ENCODE measurements at regions not wholly inside any gene's neighbourhood (a gene's known extent, or its start where the extent isn't known, plus 50 kb on each side); places are given as distances from the start of the nearest gene placed in this dataset.
"Not testable (repeated sequence)": the region's sequence is repeated elsewhere in the genome, so short reads cannot be mapped to it uniquely, and the experiment has no call there.

DNA sequence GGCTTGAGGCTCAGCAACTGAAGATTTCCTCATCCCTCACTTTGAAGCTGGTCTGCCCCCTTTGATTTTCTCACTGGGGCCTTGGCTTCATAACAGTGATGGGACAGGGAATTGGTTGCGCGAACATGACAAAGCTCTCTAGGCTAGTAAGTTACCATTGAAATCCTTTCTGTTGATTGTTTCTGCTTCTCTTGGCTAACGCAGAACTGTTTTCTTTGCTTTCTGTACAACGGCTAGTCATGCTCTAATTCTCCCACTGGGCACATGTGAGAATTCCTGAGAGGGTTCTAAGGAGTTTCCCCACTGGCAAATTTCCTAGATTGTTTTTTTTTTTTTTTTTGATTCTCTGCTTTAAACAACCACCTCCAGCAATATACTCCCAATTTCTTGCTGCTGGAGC lies 738.6 kb downstream of the PCDH7 start:
- H3K4me1 Mint-ChIP-seq (ENCODE audit: low read depth): no peaks in the 10 kb centered on the region

DNA sequence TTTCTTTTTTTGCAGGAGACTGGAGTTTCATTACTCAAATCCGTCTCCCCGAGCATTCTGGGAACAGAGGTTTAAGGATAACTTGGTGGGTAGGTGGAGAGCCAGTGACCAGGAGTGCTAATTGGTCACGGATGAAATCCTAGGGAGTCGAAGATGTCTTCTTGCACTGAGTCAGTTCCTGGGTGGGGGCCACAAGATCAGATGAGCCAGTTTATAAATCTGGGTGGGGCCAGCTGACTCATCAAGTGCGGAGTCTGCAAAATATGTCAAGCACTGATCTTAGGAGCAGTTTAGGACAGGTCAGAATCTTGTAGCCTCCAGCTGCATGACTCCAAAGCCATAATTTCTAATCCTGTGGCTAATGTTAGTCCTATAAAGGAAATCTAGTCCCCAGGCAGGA lies 741.3 kb downstream of the PCDH7 start:
- H3K27me3 Mint-ChIP-seq (ENCODE audit: low read depth): no peaks in the 10 kb centered on the region
- H3K4me3 Mint-ChIP-seq: no peak overlapping the region
- H3K9me3 Mint-ChIP-seq: peaks cover 19% of the 10 kb centered on the region
- CTCF ChIA-PET: no interaction called here
- H3K4me1 Mint-ChIP-seq (ENCODE audit: low read depth): no peaks in the 10 kb centered on the region
- DNase-seq: no peak
- no peaks in the 10 kb centered on the region for H3K36me3 Mint-ChIP-seq (ENCODE audit: low read depth)
- H3K27ac Mint-ChIP-seq: no peak overlapping the region
- intact Hi-C loops (cut with micrococcal nuclease): no loop called here

More for the DNA sequence above, 738.6 kb downstream of the PCDH7 start:
- Mint-ChIP-seq H3K4me3 (no peak overlapping the region), H3K27ac (no peak overlapping the region), H3K36me3 (ENCODE audit: low read depth) (no peaks in the 10 kb centered on the region), H3K27me3 (ENCODE audit: low read depth) (no peaks in the 10 kb centered on the region), H3K9me3 (peaks cover 13% of the 10 kb centered on the region)
- no peak for DNase-seq
- intact Hi-C loops (cut with micrococcal nuclease): no loop called here
- CTCF ChIA-PET: no interaction called here

DNA sequence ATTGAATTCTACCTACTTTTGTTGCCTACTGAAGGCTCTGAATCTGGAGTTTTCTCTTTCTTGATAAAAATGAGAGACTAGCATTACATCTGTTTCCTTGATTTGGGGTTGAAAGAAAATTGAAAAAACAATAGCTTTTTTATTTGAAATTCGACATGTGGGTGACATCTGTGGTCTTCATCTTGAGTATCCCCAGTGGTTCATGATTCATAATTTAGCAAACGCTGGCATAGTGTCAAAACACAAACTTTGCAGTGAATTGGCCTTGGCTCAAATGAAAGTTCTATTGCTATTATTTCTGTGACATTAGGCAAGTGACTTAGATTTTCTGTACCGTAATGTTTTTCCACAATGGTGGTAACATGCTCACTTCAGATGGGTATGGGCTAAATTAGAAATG lies 747.6 kb downstream of the PCDH7 start:
- H3K36me3 Mint-ChIP-seq (ENCODE audit: low read depth): no peaks in the 10 kb centered on the region
- H3K4me3 Mint-ChIP-seq: no peak overlapping the region
- no peaks in the 10 kb centered on the region for H3K4me1 Mint-ChIP-seq (ENCODE audit: low read depth)
- CTCF ChIA-PET: no interaction called here
- intact Hi-C loops (cut with micrococcal nuclease): no loop called here
- H3K9me3 Mint-ChIP-seq: peaks cover 16% of the 10 kb centered on the region
- H3K27me3 Mint-ChIP-seq (ENCODE audit: low read depth): no peaks in the 10 kb centered on the region
- no peak for DNase-seq
- no peak overlapping the region for H3K27ac Mint-ChIP-seq

DNA sequence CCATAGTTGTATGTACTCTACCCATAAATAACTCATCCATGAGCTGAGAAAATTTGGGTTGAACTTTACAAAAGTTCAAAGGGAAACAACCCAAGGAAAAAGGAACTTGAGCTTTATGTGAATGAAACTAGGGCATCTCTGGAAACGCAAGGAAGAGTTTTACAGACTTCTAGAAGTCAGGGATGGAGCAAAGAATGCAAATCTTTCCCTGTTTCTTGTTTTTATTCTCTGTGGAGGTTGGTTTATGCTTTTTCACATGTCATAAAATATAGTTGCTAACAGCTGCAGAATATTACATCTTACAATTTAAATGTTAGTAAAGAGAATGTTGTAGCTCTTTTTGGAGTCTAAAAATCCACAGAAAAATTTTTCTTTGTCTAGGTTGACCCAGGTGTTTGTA lies 754.1 kb downstream of the PCDH7 start:
- H3K27me3 Mint-ChIP-seq (ENCODE audit: low read depth): no peaks in the 10 kb centered on the region
- H3K27ac Mint-ChIP-seq: no peak overlapping the region
- H3K36me3 Mint-ChIP-seq (ENCODE audit: low read depth): no peaks in the 10 kb centered on the region
- CTCF ChIA-PET: no interaction called here
- intact Hi-C loops (cut with micrococcal nuclease): no loop called here
- no peaks in the 10 kb centered on the region for H3K4me1 Mint-ChIP-seq (ENCODE audit: low read depth)
- DNase-seq: no peak
- peaks cover 13% of the 10 kb centered on the region for H3K9me3 Mint-ChIP-seq
- no peak overlapping the region for H3K4me3 Mint-ChIP-seq

DNA sequence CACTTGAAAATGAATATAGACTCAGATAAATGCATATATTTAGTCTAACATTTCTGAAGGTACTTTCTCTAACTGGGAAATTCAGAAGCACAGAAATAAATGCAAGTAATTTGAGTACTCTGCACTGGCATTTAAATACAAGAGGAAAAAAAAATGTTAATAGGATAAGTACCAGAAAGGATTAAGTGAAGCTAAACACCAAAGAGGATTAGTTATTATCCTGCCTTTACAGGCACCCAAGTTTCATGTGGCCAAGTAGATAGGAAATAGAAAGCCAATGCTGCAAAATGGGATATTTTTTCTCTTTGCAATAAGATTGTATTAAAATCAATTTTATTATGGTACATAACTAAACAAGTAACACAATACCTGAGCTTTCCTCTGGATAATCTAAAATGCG lies 762.5 kb downstream of the PCDH7 start:
- Mint-ChIP-seq H3K36me3 (ENCODE audit: low read depth) (no peaks in the 10 kb centered on the region), H3K4me3 (no peak overlapping the region), H3K9me3 (peaks cover 3% of the 10 kb centered on the region), H3K27ac (no peak overlapping the region), H3K4me1 (ENCODE audit: low read depth) (no peaks in the 10 kb centered on the region), H3K27me3 (ENCODE audit: low read depth) (no peaks in the 10 kb centered on the region)
- CTCF ChIA-PET: interaction anchor here (0.6 kb wide), 1 partner anchor 1079 kb away, joined by 3 read pairs; no protein-coding TSS in a partner anchor
- intact Hi-C loops (cut with micrococcal nuclease): no loop called here
- no peak for DNase-seq

DNA sequence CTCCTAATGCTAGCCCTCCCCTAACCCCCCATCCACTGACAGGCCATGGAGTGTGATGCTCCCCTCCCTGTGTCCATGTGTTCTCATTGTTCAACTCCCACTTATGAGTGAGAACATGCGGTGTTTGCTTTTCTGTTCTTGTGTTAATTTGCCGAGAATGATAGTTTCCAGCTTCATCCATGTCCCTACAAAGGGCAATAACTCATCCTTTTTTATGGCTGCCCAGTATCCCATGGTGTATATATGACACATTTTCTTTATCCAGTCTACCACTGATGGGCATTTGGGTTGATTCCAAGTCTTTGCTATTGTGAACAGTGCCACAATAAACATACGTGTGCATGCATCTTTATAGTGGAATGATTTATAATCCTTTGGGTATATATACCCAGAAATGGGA lies 779.0 kb downstream of the PCDH7 start:
- peaks cover 10% of the 10 kb centered on the region for H3K9me3 Mint-ChIP-seq
- H3K4me3 Mint-ChIP-seq; H3K27me3 Mint-ChIP-seq (ENCODE audit: low read depth); intact Hi-C loops (cut with micrococcal nuclease); CTCF ChIA-PET; DNase-seq; H3K36me3 Mint-ChIP-seq (ENCODE audit: low read depth); H3K4me1 Mint-ChIP-seq (ENCODE audit: low read depth); H3K27ac Mint-ChIP-seq: not testable (repeated sequence)

DNA sequence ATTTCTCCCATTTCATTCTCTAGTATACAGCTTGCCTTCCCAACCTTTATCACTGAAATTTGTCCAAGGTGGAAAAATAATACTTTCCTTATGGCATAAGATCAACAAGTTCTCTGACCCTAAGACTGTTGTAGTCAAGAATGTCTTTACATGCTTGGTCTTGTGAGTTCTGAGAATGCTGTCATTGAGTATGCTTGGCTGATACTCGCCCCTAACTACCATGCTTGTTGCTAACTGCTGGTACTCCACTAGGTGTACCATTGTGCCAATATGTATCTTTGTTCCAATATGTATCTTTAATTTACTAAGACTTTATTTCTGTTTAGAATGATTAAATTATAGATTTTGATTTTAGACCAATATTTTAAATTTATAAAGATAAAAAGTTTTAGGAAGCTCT lies 796.4 kb downstream of the PCDH7 start:
- H3K27ac Mint-ChIP-seq: no peak overlapping the region
- peaks cover 13% of the 10 kb centered on the region for H3K9me3 Mint-ChIP-seq
- H3K4me3 Mint-ChIP-seq: no peak overlapping the region
- CTCF ChIA-PET: no interaction called here
- H3K4me1 Mint-ChIP-seq (ENCODE audit: low read depth): no peaks in the 10 kb centered on the region
- no peak for DNase-seq
- H3K36me3 Mint-ChIP-seq (ENCODE audit: low read depth): no peaks in the 10 kb centered on the region
- no peaks in the 10 kb centered on the region for H3K27me3 Mint-ChIP-seq (ENCODE audit: low read depth)
- intact Hi-C loops (cut with micrococcal nuclease): no loop called here

DNA sequence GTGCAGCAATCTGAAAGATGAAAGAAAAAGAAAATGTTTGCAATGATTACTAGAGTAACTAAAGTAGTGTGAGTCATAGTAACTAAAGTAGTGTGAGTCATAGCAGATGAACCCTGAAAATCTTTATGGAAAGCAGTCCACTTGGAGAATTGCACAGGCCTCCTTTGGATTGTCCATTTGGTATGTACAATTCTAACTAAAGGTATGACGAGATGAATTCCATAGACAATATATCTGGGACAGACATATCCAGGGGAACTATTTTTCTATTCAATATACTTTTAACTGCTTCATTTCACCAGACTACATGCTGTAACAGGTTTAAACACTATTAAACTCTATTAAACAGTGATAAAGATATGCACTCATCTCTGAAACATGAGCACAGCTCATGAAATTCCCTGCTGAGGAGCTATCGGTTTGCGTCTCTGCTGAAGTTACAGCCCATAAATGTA lies 798.7 kb downstream of the PCDH7 start:
- CTCF ChIA-PET: no interaction called here
- H3K27me3 Mint-ChIP-seq (ENCODE audit: low read depth): no peaks in the 10 kb centered on the region
- no peak overlapping the region for H3K27ac Mint-ChIP-seq
- DNase-seq: no peak
- intact Hi-C loops (cut with micrococcal nuclease): no loop called here
- no peaks in the 10 kb centered on the region for H3K4me1 Mint-ChIP-seq (ENCODE audit: low read depth)
- no peak overlapping the region for H3K4me3 Mint-ChIP-seq
- no peaks in the 10 kb centered on the region for H3K36me3 Mint-ChIP-seq (ENCODE audit: low read depth)
- peaks cover 20% of the 10 kb centered on the region for H3K9me3 Mint-ChIP-seq

DNA sequence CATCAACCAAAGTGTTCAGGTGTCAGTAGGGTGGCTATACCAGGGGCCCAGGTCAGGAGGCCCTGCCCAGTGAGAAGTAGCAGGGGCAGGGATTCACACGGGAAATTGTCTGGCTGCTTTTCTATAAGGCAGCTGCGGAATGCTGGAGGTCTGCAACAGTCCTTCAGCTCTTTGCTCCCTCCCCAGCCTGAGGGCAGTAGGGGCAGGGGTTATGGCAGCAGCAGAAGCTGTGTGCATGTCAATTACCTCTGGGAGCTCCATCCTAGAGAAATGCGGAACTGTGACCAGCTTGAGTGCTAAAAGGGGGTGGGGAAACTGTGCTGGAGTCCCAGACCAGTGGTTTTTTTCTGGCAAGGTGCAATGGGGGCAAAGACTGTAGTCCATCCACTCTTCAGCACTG lies 810.4 kb downstream of the PCDH7 start:
- Mint-ChIP-seq H3K4me1 (ENCODE audit: low read depth) (no peaks in the 10 kb centered on the region), H3K36me3 (ENCODE audit: low read depth) (no peaks in the 10 kb centered on the region), H3K27ac (no peak overlapping the region), H3K27me3 (ENCODE audit: low read depth) (no peaks in the 10 kb centered on the region), H3K4me3 (no peak overlapping the region), H3K9me3 (peaks cover 18% of the 10 kb centered on the region)
- intact Hi-C loops (cut with micrococcal nuclease): no loop called here
- CTCF ChIA-PET: no interaction called here
- no peak for DNase-seq

DNA sequence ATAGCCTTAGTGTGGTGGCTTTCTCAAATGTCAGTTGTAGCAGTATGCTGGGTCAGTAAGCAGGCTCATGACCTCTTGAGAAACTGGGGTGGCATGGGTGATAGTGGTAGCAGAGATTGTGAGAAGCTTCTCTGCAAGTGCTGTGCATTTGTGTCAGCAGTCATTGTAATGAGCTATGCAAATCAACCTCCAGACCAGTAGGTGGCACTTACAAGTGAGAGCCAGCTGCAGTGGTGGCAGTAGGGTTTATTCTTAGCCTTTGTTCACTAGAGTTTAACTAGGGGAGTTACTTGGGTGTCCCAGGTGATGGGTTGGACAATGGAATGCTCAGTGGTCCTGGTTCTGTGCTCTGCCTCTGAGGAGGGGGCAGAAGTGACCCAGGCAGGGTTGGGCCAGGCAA lies 818.7 kb downstream of the PCDH7 start:
- DNase-seq: no peak
- H3K4me3 Mint-ChIP-seq: no peak overlapping the region
- H3K9me3 Mint-ChIP-seq: peaks cover 11% of the 10 kb centered on the region
- no peaks in the 10 kb centered on the region for H3K4me1 Mint-ChIP-seq (ENCODE audit: low read depth)
- no peak overlapping the region for H3K27ac Mint-ChIP-seq
- H3K36me3 Mint-ChIP-seq (ENCODE audit: low read depth): no peaks in the 10 kb centered on the region
- H3K27me3 Mint-ChIP-seq (ENCODE audit: low read depth): no peaks in the 10 kb centered on the region
- intact Hi-C loops (cut with micrococcal nuclease): no loop called here
- CTCF ChIA-PET: no interaction called here

DNA sequence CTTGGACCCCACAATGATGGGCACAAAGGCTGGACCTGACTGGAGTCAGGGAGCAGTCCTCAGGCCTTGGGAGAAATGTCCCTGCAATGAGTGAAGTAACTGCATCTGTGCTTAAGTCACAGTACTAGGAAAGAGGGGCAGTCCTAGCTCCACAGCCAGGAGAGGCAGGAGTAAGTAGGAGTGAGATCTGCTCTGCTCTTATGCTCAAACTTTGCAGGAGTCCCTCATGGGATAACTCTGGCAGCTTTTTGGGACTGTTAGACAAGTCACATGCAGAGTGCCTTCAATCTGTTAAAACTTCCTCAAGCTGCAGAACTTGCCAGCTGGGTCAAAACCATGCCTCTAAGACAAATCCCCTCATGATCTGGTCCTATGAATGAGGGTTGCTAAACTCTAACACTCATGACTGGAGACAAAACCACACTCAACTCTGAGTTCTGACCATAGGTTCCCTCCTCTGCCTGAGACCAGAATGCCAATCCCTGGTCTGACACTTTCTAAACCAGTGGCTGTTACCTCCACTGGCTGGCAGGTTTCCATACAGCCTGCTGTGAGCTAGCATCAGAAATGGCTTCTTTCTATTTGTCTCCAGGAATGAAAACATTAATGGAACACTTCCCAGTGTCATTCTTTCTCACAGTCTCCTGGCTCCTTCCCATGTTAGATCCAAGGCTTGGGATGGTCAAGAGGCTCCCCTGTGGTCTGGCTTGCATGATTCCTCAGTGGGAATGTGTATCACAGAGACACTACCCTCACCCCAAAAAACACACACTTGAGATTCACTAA lies 819.3 kb downstream of the PCDH7 start:
- CTCF ChIA-PET: no interaction called here
- Mint-ChIP-seq H3K27ac (no peak overlapping the region), H3K27me3 (ENCODE audit: low read depth) (no peaks in the 10 kb centered on the region), H3K9me3 (peaks cover 11% of the 10 kb centered on the region), H3K4me1 (ENCODE audit: low read depth) (no peaks in the 10 kb centered on the region), H3K4me3 (no peak overlapping the region), H3K36me3 (ENCODE audit: low read depth) (no peaks in the 10 kb centered on the region)
- DNase-seq: no peak
- intact Hi-C loops (cut with micrococcal nuclease): no loop called here

DNA sequence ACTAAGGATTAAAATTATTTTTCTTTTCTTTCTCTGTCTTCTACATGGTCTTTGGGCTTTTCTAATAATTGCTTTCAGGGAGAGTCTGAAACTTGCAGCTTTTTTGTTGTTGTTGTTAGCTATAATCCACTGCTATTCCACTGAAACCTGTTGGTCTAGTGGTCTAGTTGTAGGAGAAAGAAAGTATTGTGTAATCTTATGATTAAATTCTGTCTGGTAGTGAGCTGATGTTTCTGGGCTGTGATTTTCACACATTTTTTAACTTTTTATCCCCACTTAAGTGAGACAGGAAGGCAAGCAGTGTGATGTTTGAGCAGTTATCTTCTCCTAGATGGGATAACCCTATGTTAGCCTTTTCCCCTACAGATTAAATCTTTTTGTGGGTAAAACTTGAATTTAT lies 825.2 kb downstream of the PCDH7 start:
- DNase-seq: no peak
- peaks cover 2% of the 10 kb centered on the region for H3K9me3 Mint-ChIP-seq
- H3K36me3 Mint-ChIP-seq (ENCODE audit: low read depth): no peaks in the 10 kb centered on the region
- H3K27ac Mint-ChIP-seq: no peak overlapping the region
- CTCF ChIA-PET: no interaction called here
- intact Hi-C loops (cut with micrococcal nuclease): no loop called here
- no peak overlapping the region for H3K4me3 Mint-ChIP-seq
- H3K27me3 Mint-ChIP-seq (ENCODE audit: low read depth): no peaks in the 10 kb centered on the region
- no peaks in the 10 kb centered on the region for H3K4me1 Mint-ChIP-seq (ENCODE audit: low read depth)

DNA sequence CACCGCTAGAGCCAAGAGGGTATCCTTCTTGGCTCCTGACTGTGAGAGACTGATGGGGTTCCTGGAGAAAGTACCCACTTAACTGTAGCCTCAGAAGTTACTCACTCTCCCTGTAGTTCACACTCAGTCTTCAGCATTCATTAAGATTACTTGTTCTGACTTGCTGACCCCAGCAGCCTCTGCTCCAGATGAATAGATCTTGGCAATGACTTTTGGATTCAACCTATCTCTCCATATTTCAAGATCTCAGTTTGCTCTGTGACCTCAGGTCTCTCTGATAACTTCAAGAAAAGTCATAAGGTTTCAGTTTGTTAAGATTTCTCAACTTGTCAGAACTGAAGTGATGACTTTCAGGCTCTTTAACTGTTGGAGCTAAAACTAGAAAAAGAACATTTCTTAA lies 825.6 kb downstream of the PCDH7 start:
- no peak for DNase-seq
- no peaks in the 10 kb centered on the region for H3K36me3 Mint-ChIP-seq (ENCODE audit: low read depth)
- CTCF ChIA-PET: no interaction called here
- no peaks in the 10 kb centered on the region for H3K4me1 Mint-ChIP-seq (ENCODE audit: low read depth)
- H3K27me3 Mint-ChIP-seq (ENCODE audit: low read depth): no peaks in the 10 kb centered on the region
- intact Hi-C loops (cut with micrococcal nuclease): no loop called here
- H3K4me3 Mint-ChIP-seq: no peak overlapping the region
- H3K9me3 Mint-ChIP-seq: peaks cover 2% of the 10 kb centered on the region
- no peak overlapping the region for H3K27ac Mint-ChIP-seq
